ENCODE measurements at regions not wholly inside any gene's neighbourhood (a gene's known extent, or its start where the extent isn't known, plus 50 kb on each side); places are given as distances from the start of the nearest gene placed in this dataset.

GRCh38 chr2:6212491-6212890 is 520.3 kb downstream of the SOX11 start:
- intact Hi-C loops (cut with DNase I; ENCODE audit: low total_unique reads) = no loop called here
- WGBS, 5 donors = 63 to 82% (median 76%) methylated on average over 6 of the region's 6 CpGs
- no peaks in the 10 kb centered on the region for H3K36me3 ChIP-seq

GRCh38 chr2:6213056-6213780 is 521.0 kb downstream of the SOX11 start:
- Histone ChIP-seq H3K9me3 (no peaks in the 10 kb centered on the region), H3K4me3 (no peak overlapping the region), H3K27ac (no peak overlapping the region), H3K36me3 (no peaks in the 10 kb centered on the region), H3K4me1 (no peaks in the 10 kb centered on the region), H3K27me3 (replicated peaks in 1 of 7) (no peaks in the 10 kb centered on the region)
- DNase-seq = no peak
- intact Hi-C loops (cut with DNase I; ENCODE audit: low total_unique reads) = no loop called here
- TF ChIP-seq POLR2A (IDR thresholded peaks at IDR 0.05) (no peak), CTCF (IDR thresholded peaks at IDR 0.05 in 8 of 11, conservative IDR thresholded peaks at IDR 0.05 in 3 of 11) (no peak), POLR2AphosphoS5 (IDR thresholded peaks at IDR 0.05) (no peak)
- WGBS, 5 donors = 86 to 96% (median 90%) methylated on average over 20 of the region's 20 CpGs

More at GRCh38 chr2:6212491-6212890, 520.3 kb downstream of the SOX11 start:
- TF ChIP-seq POLR2A (IDR thresholded peaks at IDR 0.05) = no peak
- TF ChIP-seq POLR2AphosphoS5 (IDR thresholded peaks at IDR 0.05) = no peak
- Histone ChIP-seq H3K27me3 (replicated peaks in 1 of 7) (no peaks in the 10 kb centered on the region), H3K4me1 (no peaks in the 10 kb centered on the region), H3K9me3 (peaks cover 0 to 2% (median 0%) of the 10 kb centered on the region in 8 donors), H3K4me3 (no peak overlapping the region), H3K27ac (no peak overlapping the region)
- no peak for DNase-seq

- H3K27me3 ChIP-seq (replicated peaks in 1 of 7) = no peaks in the 10 kb centered on the region
- no peaks in the 10 kb centered on the region for H3K36me3 ChIP-seq
- TF ChIP-seq POLR2A (IDR thresholded peaks at IDR 0.05) = no peak
- no peak for TF ChIP-seq CTCF (IDR thresholded peaks at IDR 0.05 in 8 of 11, conservative IDR thresholded peaks at IDR 0.05 in 3 of 11)
- TF ChIP-seq POLR2AphosphoS5 (IDR thresholded peaks at IDR 0.05) = no peak
- H3K27ac ChIP-seq = no peak overlapping the region
- DNase-seq = no peak
- H3K9me3 ChIP-seq = no peaks in the 10 kb centered on the region
- 47 to 52% (median 51%) methylated on average over 6 of the region's 6 CpGs for WGBS, 5 donors
- no peaks in the 10 kb centered on the region for H3K4me1 ChIP-seq
- H3K4me3 ChIP-seq = no peak overlapping the region
- intact Hi-C loops (cut with DNase I; ENCODE audit: low total_unique reads) = no loop called here
These were observed 522.3 kb downstream of the SOX11 start for GRCh38 chr2:6214471-6214870.

GRCh38 chr2:6215053-6215452 is 522.9 kb downstream of the SOX11 start:
- Histone ChIP-seq H3K36me3 (no peaks in the 10 kb centered on the region), H3K4me3 (no peak overlapping the region), H3K27ac (no peak overlapping the region), H3K4me1 (no peaks in the 10 kb centered on the region), H3K9me3 (no peaks in the 10 kb centered on the region), H3K27me3 (replicated peaks in 1 of 7) (no peaks in the 10 kb centered on the region)
- TF ChIP-seq POLR2AphosphoS5 (IDR thresholded peaks at IDR 0.05) (no peak), POLR2A (IDR thresholded peaks at IDR 0.05) (no peak), CTCF (IDR thresholded peaks at IDR 0.05 in 8 of 11, conservative IDR thresholded peaks at IDR 0.05 in 3 of 11) (no peak)
- 79 to 87% (median 81%) methylated on average over 2 of the region's 2 CpGs for WGBS, 5 donors
- intact Hi-C loops (cut with DNase I; ENCODE audit: low total_unique reads) = no loop called here
- DNase-seq = no peak

All from spleen (tissue), 11 donors.